GM12878 (cell line): ENCODE measurements at regions not wholly inside any gene's neighbourhood (a gene's known extent, or its start where the extent isn't known, plus 50 kb on each side); places are given as distances from the start of the nearest gene placed in this dataset.
"Not testable (repeated sequence)": the region's sequence is repeated elsewhere in the genome, so short reads cannot be mapped to it uniquely, and the experiment has no call there.

Source experiments
- ATAC-seq: fragments of 200-7000 bp; cut with Tn5 transposase; 3 replicates; pipeline ENCODE4 v1.9.1; 2020; ENCODE audit warnings: mild to moderate bottlenecking, moderate library complexity
- BruUV-seq: library from RNA; stranded (reverse); fragments of 400-500 nt; replicated peaks from 2 replicates; lab custom pipeline; 2021; lab: Mats Ljungman, UMichigan
- CTCF ChIA-PET: fragments of 300-600 bp; sonication (Branson Sonifier 250); formaldehyde crosslinking; extraction: SDS; loops from one replicate; lab custom pipeline; 2021; ENCODE audit warnings: inconsistent platforms; lab: Yijun Ruan, JAX
- POLR2A ChIA-PET: fragments of 350-600 bp; formaldehyde crosslinking; extraction: SDS; loops from one replicate; lab custom pipeline; 2021; ENCODE audit warnings: inconsistent platforms; lab: Charles Lee
- RAD21 ChIA-PET: fragments of 300-600 bp; sonication (Branson Sonifier 250); formaldehyde crosslinking; loops from one replicate; lab custom pipeline; 2023; ENCODE audit warnings: antibody characterized with exemption; ENCODE audit not compliant: unreplicated experiment; lab: Charles Lee
- SMC1A ChIA-PET: fragments of 300-600 bp; sonication (Branson Sonifier 250); formaldehyde crosslinking; loops from one replicate; lab custom pipeline; 2023; ENCODE audit not compliant: unreplicated experiment, uncharacterized antibody; lab: Charles Lee
- DNase-seq: peaks from one replicate; pipeline ENCODE4 v3.0.0-alpha.2; 2011; ENCODE audit warnings: low read depth, low spot score
- FAIRE-seq: peaks from 3 replicates; lab custom pipeline; 2011; peaks lifted over from hg19 to GRCh38; lab: Jason Lieb, UNC
- H2AFZ ChIP-seq: 2 replicates; pipeline ENCODE4 v1.6.0; 2011; ENCODE audit warnings: low read depth, low read length, control low read depth; ENCODE audit not compliant: control insufficient read depth
- H3K27ac ChIP-seq: 2 replicates; pipeline ENCODE4 v1.5.1; 2011; ENCODE audit warnings: control low read depth; ENCODE audit not compliant: control insufficient read depth, insufficient read depth
- H3K27me3 ChIP-seq, 2 experiments: replicated peaks in 1 of 2; 2 replicates each; pipeline versions ENCODE4 v1.6.0 to v1.6.1; 2011; ENCODE audit warnings: low read length in 1 of 2; ENCODE audit not compliant: control insufficient read depth in 2 of 2, insufficient read depth in 2 of 2
- H3K36me3 ChIP-seq, 2 experiments: 2 replicates each; pipeline ENCODE4 v1.5.1; 2011; ENCODE audit warnings: low read length in 1 of 2; ENCODE audit not compliant: control insufficient read depth in 2 of 2, insufficient read depth in 2 of 2
- H3K4me1 ChIP-seq: 2 replicates; pipeline ENCODE4 v1.6.1; 2011; ENCODE audit warnings: mild to moderate bottlenecking, low read length, moderate library complexity, mixed read lengths; ENCODE audit not compliant: control insufficient read depth, insufficient read depth
- H3K4me2 ChIP-seq: 2 replicates; pipeline ENCODE4 v1.6.0; 2011; ENCODE audit warnings: control low read depth; ENCODE audit not compliant: control insufficient read depth, insufficient read depth
- H3K4me3 ChIP-seq: fragments of 200-600 bp; sonication (generic); 2 replicates; pipeline ENCODE4 v1.5.1; 2016
- H3K79me2 ChIP-seq: 2 replicates; pipeline ENCODE4 v1.6.0; 2011; ENCODE audit warnings: low read length; ENCODE audit not compliant: control insufficient read depth, insufficient read depth
- H3K9ac ChIP-seq: 2 replicates; pipeline ENCODE4 v1.8.0; 2011; ENCODE audit warnings: low read length, control low read depth, mixed read lengths; ENCODE audit not compliant: control insufficient read depth, insufficient read depth
- H3K9me3 ChIP-seq: replicated peaks from 3 replicates; pipeline ENCODE4 v1.5.1; 2011; ENCODE audit warnings: mild to moderate bottlenecking, low read length; ENCODE audit not compliant: control insufficient read depth, insufficient read depth
- H4K20me1 ChIP-seq: 2 replicates; pipeline ENCODE4 v1.6.0; 2011; ENCODE audit not compliant: control insufficient read depth, insufficient read depth
- CTCF ChIP-seq, 3 experiments: IDR thresholded peaks in 2 of 3; conservative IDR thresholded peaks in 1 of 3; 2 replicates each; pipeline ENCODE4 v1.5.1; 2011; ENCODE audit warnings: low read depth in 3 of 3, low read length in 3 of 3, mild to moderate bottlenecking in 3 of 3, control low read depth in 2 of 3, moderate library complexity in 2 of 3, inconsistent platforms in 1 of 3, mixed read lengths in 1 of 3; ENCODE audit not compliant: control insufficient read depth in 2 of 3, insufficient read depth in 1 of 3; ENCODE audit errors: extremely low read depth in 1 of 3
- ETV6 ChIP-seq, 2 experiments: fragments of 450-650 bp in 1 of 2; IDR thresholded peaks in 1 of 2; conservative IDR thresholded peaks in 1 of 2; 2 replicates each; pipeline ENCODE4 v1.6.1; 2014; ENCODE audit warnings: antibody characterized with exemption in 1 of 2, borderline replicate concordance in 1 of 2, low read depth in 1 of 2, mild to moderate bottlenecking in 1 of 2, moderate library complexity in 1 of 2
- PML ChIP-seq: IDR thresholded peaks from 2 replicates; pipeline ENCODE4 v1.6.1; 2012; ENCODE audit warnings: low read length, inconsistent platforms
- SP1 ChIP-seq: IDR thresholded peaks from one replicate; pipeline ENCODE4 v1.6.1; 2011; ENCODE audit warnings: low read depth, low read length
- SPI1 ChIP-seq: IDR thresholded peaks from 2 replicates; pipeline ENCODE4 v1.6.1; 2011; ENCODE audit warnings: low read depth, mild to moderate bottlenecking, low read length, moderate library complexity, borderline replicate concordance; ENCODE audit not compliant: insufficient read depth
- ZSCAN29 ChIP-seq: fragments of 450-650 bp; IDR thresholded peaks from 2 replicates; pipeline ENCODE4 v1.6.1; 2017; ENCODE audit warnings: mild to moderate bottlenecking, moderate library complexity
- WGBS: methylation state at CpG from one replicate; pipeline ENCODE4 v1.1.6; 2016; ENCODE audit warnings: low lambda C conversion rate; ENCODE audit not compliant: insufficient replicate concordance, insufficient coverage; ENCODE audit errors: missing lambda C conversion rate; 5-methylcytosine and 5-hydroxymethylcytosine counted together
- in situ Hi-C: fragments of 300-500 bp; cut with MboI; formaldehyde crosslinking; loops from 9 replicates; pipeline ENCODE4 v1.14.3; 2018; ENCODE audit warnings: mixed read lengths
- intact Hi-C: fragments of 100-400 bp; cut with micrococcal nuclease; formaldehyde crosslinking; loops from one replicate; pipeline ENCODE4 v1.14.2; 2022; ENCODE audit not compliant: unreplicated experiment

- BruUV-seq, result no TSS peak
- in situ Hi-C loops, result no loop called here
- Histone ChIP-seq H3K4me3 (no peak overlapping the region), H4K20me1 (no peaks in the 10 kb centered on the region), H3K9ac (no peak overlapping the region), H3K4me1 (no peaks in the 10 kb centered on the region), H2AFZ (no peak overlapping the region), H3K36me3 (no peaks in the 10 kb centered on the region), H3K4me2 (no peak overlapping the region), H3K27me3 (no peaks in the 10 kb centered on the region), H3K9me3 (no peaks in the 10 kb centered on the region), H3K79me2 (no peaks in the 10 kb centered on the region), H3K27ac (no peak overlapping the region)
- POLR2A ChIA-PET, result no interaction called here
- RAD21 ChIA-PET, result no interaction called here
- intact Hi-C loops, result no loop called here
- 4% methylated on average over 1 of the region's 1 CpG for WGBS
- DNase-seq, result no peak
- SMC1A ChIA-PET, result no interaction called here
- no peak for TF ChIP-seq ZSCAN29
- no peak for TF ChIP-seq ETV6 (conservative IDR thresholded peaks at IDR 0.05 in 1 of 2, IDR thresholded peaks at IDR 0.05 in 1 of 2; ENCODE audit: borderline replicate concordance in 1 of 2, low read depth in 1 of 2)
- TF ChIP-seq SPI1, result no peak
- TF ChIP-seq PML, result no peak
- no peak for TF ChIP-seq SP1
- TF ChIP-seq CTCF (IDR thresholded peaks at IDR 0.05 in 2 of 3, conservative IDR thresholded peaks at IDR 0.05 in 1 of 3; ENCODE audit: control insufficient read depth in 2 of 3, extremely low read depth in 1 of 3, insufficient read depth in 1 of 3, low read depth in 3 of 3, low read length in 3 of 3), result peak in 1 of 3 experiments; percentile 1; a peak in 1 of 6 replicates
- no peak for ATAC-seq
- CTCF ChIA-PET, result no interaction called here
- FAIRE-seq, result no peak
These were observed 569.1 kb upstream of the GRID2 start for GRCh38 chr4:91734682-91735081.

- ATAC-seq, CTCF ChIA-PET, H3K9me3 ChIP-seq, H4K20me1 ChIP-seq, H2AFZ ChIP-seq, in situ Hi-C loops, POLR2A ChIA-PET, H3K79me2 ChIP-seq, intact Hi-C loops, BruUV-seq, H3K9ac ChIP-seq, H3K4me1 ChIP-seq, H3K4me3 ChIP-seq, RAD21 ChIA-PET, H3K4me2 ChIP-seq, DNase-seq, H3K27ac ChIP-seq, H3K27me3 ChIP-seq, FAIRE-seq, H3K36me3 ChIP-seq, SMC1A ChIA-PET: not testable (repeated sequence)
These were observed 564.9 kb upstream of the GRID2 start for GRCh38 chr4:91738831-91739230.
